Ishikawa (cell line): ENCODE measurements at regions not wholly inside any gene's neighbourhood (a gene's known extent, or its start where the extent isn't known, plus 50 kb on each side); places are given as distances from the start of the nearest gene placed in this dataset.

Experiments
- EGR1 ChIP-seq: IDR thresholded peaks from 2 replicates; pipeline ENCODE4 v1.6.1; 2012
- FOXM1 ChIP-seq: IDR thresholded peaks from 2 replicates; pipeline ENCODE4 v1.6.1; 2012; ENCODE audit warnings: low read depth, borderline replicate concordance
- NFIC ChIP-seq: IDR thresholded peaks from 2 replicates; pipeline ENCODE4 v1.6.1; 2012
- REST ChIP-seq: IDR thresholded peaks from 2 replicates; pipeline ENCODE4 v1.6.1; 2012; ENCODE audit warnings: low read depth, mild to moderate bottlenecking
- YY1 ChIP-seq: IDR thresholded peaks from 2 replicates; pipeline ENCODE4 v1.6.1; 2012; ENCODE audit warnings: low read depth
- ZBTB7A ChIP-seq: IDR thresholded peaks from 2 replicates; pipeline ENCODE4 v1.6.1; 2012; ENCODE audit warnings: low read depth

DNA sequence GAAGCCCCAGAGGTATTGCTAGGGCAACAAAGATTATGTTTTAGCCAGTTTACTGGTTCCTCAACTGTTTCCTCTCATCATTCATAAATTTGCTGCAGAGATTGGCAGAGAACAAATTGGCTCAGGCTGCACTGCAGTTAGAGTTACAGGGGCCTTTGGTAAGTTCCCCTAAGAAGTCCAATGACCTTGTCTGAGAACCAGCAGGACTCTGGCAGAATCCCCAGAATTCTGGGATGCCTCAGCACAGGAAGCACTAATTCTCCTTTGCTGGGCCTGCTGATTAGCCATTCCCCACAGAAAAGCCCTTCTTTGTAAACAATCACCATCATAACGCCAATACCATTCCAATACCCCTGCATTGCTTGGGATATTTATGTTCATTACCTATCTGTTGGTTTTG is 151.3 kb downstream of the USP46 start:
- TF ChIP-seq ZBTB7A (no peak), EGR1 (no peak), REST (no peak), YY1 (no peak), NFIC (no peak), FOXM1 (no peak)
